ENCODE measurements at regions not wholly inside any gene's neighbourhood (a gene's known extent, or its start where the extent isn't known, plus 50 kb on each side); places are given as distances from the start of the nearest gene placed in this dataset.
A peak's percentile ranks its signal among the peaks of the same experiment; 100 is the strongest.
"Not testable (repeated sequence)": the region's sequence is repeated elsewhere in the genome, so short reads cannot be mapped to it uniquely, and the experiment has no call there.

DNA sequence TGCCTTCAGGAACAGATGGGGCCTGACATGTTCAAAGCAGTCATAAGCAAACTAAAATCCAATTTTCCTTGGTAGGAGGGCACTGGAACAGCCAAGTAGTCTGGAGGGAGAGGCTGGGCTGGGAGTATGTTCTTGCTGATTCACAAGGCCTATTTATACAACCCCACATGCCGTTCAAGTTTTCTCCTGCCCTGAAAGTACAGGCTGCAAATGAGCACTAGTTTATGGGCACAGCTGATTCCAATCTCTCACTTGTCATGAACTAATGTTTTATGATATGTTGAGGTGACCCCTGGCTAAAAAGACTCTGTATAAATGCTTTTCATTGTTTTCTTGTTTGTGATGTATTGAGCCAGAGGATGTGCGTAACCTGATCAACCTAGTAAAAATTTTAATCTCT lies 183.4 kb upstream of the SRD5A2 start:
- Mint-ChIP-seq H3K27ac (no peak overlapping the region), H3K4me3 (no peak overlapping the region), H3K4me1 (no peaks in the 10 kb centered on the region), H3K9me3 (peaks cover 0 to 7% of the 10 kb centered on the region in 2 donors), H3K27me3 (no peaks in the 10 kb centered on the region)
- ATAC-seq = no peak
- no peak for DNase-seq

DNA sequence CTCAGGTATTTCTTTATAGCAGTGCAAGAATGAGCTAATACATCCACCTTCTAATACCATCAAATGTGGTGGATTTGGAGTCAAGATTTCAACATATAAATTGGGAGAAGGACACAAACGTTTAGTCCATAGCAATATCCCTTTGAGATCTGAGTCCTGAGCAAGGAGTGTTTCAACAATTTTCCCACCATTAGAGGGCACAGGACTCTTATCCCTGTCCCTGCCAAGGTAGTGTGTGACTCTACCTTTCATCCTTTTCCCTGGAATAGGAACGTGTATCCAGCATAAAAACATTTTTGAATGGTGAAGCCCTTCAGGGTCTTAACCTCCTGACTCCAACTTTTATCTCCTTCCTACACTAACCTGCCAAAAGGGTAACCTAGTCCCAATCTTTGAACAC lies 181.3 kb upstream of the SRD5A2 start:
- Mint-ChIP-seq H3K9me3 (peaks cover 0 to 7% of the 10 kb centered on the region in 2 donors), H3K27me3 (no peaks in the 10 kb centered on the region), H3K4me1 (no peaks in the 10 kb centered on the region), H3K27ac (peak overlapping the region in 1 of 2 donors; percentile 30), H3K4me3 (no peak overlapping the region)
- DNase-seq (no peak), ATAC-seq (no peak)

DNA sequence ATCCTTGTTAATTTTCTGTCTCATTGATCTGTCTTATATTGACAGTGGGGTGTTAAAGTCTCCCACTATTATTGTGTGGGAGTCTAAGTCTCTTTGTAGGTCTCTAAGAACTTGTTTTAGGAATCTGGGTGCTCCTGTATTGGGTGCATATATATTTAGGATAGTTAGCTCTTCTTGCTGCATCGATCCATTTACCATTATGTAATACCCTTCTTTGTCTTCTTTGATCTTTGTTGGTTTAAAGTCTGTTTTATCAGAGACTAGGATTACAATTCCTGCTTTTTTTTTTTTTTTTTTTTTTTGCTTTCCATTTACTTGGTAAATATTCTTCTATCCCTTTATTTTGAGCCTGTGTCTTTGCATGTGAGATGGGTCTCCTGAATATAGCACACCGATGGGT lies 176.6 kb upstream of the SRD5A2 start:
- DNase-seq, H3K27ac Mint-ChIP-seq, H3K4me3 Mint-ChIP-seq, H3K4me1 Mint-ChIP-seq, ATAC-seq, H3K27me3 Mint-ChIP-seq: not testable (repeated sequence)
- peaks cover 14 to 20% of the 10 kb centered on the region in 2 donors for H3K9me3 Mint-ChIP-seq

DNA sequence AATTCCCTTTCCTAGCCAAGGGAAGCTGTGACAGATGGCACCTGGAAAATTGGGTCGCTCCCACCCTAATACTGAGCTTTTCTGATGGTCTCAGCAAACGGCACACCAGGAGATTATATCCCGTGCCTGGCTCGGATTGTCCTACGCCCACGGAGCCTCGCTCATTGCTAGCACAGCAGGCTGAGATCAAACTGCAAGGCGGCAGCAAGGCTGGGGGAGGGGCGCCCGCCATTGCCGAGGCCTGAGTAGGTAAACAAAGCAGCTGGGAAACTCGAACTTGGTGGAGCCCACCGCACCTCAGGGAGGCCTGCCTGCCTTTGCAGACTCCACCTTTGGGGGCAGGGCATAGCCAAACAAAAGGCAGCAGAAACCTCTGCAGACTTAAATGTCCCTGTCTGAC lies 168.0 kb upstream of the SRD5A2 start:
- ATAC-seq, H3K27ac Mint-ChIP-seq, H3K27me3 Mint-ChIP-seq, H3K4me1 Mint-ChIP-seq, DNase-seq, H3K4me3 Mint-ChIP-seq: not testable (repeated sequence)
- peaks cover 17 to 28% of the 10 kb centered on the region in 2 donors for H3K9me3 Mint-ChIP-seq

DNA sequence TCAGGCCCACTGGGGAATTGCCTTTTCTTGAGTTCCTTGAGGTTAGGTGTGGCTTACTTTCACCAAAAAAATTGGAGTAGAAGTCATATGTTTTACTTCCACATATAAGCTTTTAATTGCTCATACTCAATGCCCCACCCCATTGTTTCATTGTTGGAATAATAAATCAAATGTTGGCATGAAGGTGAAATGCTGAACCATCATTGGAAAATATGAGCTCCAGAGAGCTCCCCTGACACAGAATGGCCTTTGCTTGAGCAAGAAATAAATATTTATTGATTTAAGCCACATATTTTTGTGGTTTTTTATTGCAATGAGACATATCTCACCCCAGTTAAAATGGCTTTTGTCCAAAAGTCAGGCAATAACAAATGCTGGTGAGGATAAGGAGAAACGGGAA lies 167.3 kb upstream of the SRD5A2 start:
- Mint-ChIP-seq H3K4me1 (no peaks in the 10 kb centered on the region), H3K27me3 (no peaks in the 10 kb centered on the region), H3K27ac (no peak overlapping the region), H3K4me3 (no peak overlapping the region), H3K9me3 (peaks cover 15 to 27% of the 10 kb centered on the region in 2 donors)
- no peak for ATAC-seq
- no peak for DNase-seq

DNA sequence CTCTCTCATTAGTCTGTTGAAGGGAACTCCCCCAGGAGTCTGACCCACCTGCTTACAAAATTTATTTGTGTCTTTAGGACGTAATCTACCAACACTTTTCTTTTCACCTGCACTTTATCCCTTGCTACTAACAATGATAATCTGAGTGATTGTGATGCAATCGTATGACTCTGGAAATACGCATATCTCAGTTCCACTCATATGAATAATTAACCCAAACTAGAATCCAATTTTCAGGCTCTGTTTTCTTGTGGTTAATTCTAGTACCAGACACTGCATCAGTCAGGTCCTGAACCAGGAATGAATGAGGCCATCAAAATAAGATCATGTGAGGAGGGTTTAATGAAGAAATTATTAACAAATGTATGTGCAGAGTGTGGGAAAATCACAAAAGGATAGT lies 158.4 kb upstream of the SRD5A2 start:
- ATAC-seq (no peak), DNase-seq (no peak)
- Mint-ChIP-seq H3K4me3 (no peak overlapping the region), H3K4me1 (no peaks in the 10 kb centered on the region), H3K27me3 (no peaks in the 10 kb centered on the region), H3K9me3 (peaks cover 6% of the 10 kb centered on the region in 2 donors), H3K27ac (no peak overlapping the region)

DNA sequence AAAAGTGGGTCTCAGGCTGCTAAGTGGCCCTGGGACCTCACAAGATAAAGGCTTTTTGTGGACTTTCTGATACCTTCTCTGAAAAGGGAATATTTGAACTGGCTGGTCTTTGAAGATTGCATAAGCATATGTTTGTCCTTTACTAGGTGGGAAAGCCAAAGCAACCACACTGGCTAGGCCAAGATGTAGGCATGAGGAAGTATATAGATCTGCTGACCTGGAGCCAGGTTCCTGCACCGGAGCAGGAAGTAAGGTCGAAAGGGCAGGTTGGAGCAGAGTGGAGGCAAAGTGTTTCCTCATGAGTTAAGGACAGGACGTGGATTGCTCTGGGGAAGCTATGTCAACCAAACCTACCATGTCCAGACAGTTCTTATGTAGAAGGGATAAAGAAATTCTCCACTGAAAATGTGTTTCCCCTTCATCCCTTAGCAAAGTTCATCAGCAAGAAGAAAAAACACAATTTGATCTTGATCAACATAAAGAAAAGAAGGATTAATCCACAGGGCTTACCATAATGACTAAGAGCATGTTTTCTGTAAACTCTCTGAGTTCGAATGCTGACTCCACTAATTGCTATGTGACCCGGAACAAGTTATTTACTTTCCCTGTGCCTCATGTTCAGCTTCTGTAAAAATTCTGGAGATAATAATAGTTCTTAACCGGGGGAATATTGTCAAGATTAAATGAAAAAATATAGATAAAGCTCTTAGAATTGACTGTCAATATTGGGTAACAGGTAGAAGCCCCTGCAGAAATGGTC lies 156.1 kb upstream of the SRD5A2 start:
- ATAC-seq (no peak), DNase-seq (no peak)
- Mint-ChIP-seq H3K27me3 (no peaks in the 10 kb centered on the region), H3K4me1 (no peaks in the 10 kb centered on the region), H3K4me3 (no peak overlapping the region), H3K9me3 (peaks cover 0 to 6% of the 10 kb centered on the region in 2 donors), H3K27ac (no peak overlapping the region)

DNA sequence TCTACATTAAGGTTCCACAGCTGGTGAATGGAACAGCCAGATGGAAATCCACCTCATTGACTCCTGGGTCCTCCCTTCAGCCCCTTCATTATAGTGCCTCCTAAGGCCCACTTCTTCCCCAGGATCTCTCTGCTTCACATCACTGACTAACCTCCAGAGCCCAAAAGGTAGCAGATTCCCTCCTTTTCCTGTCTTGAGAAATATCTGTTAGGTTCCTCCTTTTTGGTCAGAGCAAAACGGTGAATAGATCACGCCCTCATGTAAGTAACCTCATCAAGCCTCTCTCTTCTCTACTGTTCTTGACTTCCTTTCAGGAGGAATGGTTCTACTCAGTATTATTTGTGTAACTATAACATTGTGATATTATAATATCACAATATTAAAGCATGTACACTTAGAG lies 155.0 kb upstream of the SRD5A2 start:
- Mint-ChIP-seq H3K27me3 (no peaks in the 10 kb centered on the region), H3K4me3 (no peak overlapping the region), H3K4me1 (no peaks in the 10 kb centered on the region), H3K27ac (no peak overlapping the region), H3K9me3 (peaks cover 0 to 6% of the 10 kb centered on the region in 2 donors)
- DNase-seq (no peak), ATAC-seq (no peak)

DNA sequence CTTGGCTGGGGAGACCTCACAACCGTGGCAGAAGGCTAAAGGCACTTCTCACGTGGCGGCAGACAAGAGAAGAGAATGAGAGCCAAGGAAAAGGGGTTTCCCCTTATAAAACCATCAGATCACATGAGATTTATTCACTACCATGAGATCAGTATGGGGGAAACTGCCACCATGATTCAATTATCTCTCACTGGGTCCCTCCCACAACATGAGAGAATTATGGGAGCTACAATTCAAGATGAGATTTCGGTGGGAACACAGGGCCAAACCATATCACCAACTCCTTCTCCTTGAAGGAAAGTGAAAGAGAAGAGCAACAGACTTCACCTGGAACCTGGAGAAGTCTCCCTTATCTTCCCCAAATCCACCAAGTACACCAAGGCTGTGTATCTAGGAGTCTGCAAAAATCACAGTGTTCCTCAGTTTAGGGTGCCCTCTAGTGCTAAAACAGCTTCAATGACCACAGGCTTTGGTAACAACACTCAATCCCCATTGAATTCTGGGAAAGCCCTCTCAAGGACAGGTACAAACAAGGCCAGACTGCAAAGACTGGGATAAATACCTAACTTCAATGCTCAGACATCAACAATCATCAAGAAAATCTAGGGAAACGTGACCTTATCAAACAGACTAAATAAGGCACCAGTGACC lies 148.8 kb upstream of the SRD5A2 start:
- H3K27me3 Mint-ChIP-seq = peaks cover 6% of the 10 kb centered on the region
- H3K27ac Mint-ChIP-seq = no peak overlapping the region
- no peak for DNase-seq
- H3K9me3 Mint-ChIP-seq = peaks cover 0 to 13% of the 10 kb centered on the region in 2 donors
- ATAC-seq = no peak
- no peak overlapping the region for H3K4me3 Mint-ChIP-seq
- no peaks in the 10 kb centered on the region for H3K4me1 Mint-ChIP-seq

DNA sequence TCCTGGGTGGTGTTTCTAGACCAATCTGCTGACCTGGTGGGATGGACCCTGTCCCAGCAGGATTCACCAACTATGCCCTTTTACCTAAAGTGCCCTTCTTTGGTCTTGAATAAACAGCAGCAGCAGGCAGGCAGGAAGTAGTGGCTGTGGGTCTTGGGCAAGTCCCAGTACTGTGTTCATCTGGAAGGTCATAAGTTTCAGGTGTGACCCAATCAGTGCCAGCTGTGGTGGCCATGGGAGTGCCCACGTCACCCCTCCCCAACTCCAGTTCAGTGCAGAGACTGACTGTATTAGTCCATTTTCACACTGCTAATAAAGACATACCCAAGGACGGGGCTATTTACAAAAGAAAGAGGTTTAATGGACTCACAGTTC lies 148.3 kb upstream of the SRD5A2 start:
- Mint-ChIP-seq H3K27me3 (peaks cover 6% of the 10 kb centered on the region), H3K9me3 (peaks cover 0 to 13% of the 10 kb centered on the region in 2 donors), H3K27ac (no peak overlapping the region), H3K4me1 (no peaks in the 10 kb centered on the region), H3K4me3 (no peak overlapping the region)
- no peak for DNase-seq
- no peak for ATAC-seq

DNA sequence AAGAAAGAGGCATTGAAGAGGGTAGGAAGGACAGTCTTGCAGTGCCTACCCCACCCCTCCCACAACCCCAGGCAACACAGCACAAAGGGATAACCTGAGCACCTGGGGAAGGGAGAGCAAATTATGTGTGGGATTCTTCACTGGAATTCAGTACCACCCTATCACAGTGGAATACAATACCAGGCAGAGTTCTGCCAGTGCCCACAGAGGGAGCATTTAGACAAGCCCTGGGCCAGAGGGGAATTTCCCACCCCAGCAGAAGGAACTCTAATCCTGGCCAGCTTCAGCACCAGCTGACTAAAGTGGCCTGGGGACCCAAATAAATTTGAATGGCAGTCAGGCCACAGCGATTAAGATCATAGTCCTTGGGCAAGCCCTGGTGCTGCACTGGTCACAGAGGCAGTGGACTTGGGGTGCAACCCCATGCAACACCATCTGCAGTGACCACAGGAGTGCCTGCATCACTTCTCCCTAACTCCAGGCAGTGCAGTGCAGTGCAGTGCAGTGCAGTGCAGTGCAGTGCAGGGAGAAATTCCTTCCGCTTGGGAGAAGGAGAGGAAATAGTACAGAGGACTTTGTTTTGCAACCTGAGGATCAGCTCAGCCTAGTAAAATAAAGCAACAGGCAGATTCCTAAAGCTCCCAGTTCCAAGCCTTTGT lies 147.8 kb upstream of the SRD5A2 start:
- H3K9me3 Mint-ChIP-seq = peaks cover 0 to 13% of the 10 kb centered on the region in 2 donors
- H3K27ac Mint-ChIP-seq = no peak overlapping the region
- H3K27me3 Mint-ChIP-seq = peaks cover 6% of the 10 kb centered on the region
- H3K4me3 Mint-ChIP-seq = no peak overlapping the region
- H3K4me1 Mint-ChIP-seq = no peaks in the 10 kb centered on the region
- ATAC-seq = no peak
- no peak for DNase-seq

DNA sequence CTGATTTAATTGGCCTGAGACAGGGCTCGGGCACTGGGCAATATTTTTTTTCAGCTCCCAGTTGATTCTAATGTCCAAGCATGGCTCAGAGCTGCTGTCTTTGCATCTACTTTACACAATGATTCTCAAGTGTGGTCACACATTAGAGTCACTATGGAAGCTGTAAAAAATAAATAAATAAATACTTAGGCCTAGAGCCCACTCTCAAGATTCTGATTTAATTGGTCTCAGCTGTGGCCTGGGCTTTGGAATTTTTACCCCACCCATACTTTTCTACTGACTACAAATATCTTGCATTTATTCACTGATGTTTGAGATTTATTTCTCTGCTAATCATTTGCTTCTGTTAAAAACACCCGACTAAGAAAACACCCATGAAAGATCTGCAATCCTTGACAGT lies 145.7 kb upstream of the SRD5A2 start:
- no peak overlapping the region for H3K4me3 Mint-ChIP-seq
- ATAC-seq = no peak
- peaks cover 0 to 7% of the 10 kb centered on the region in 2 donors for H3K9me3 Mint-ChIP-seq
- no peaks in the 10 kb centered on the region for H3K4me1 Mint-ChIP-seq
- DNase-seq = no peak
- peaks cover 6% of the 10 kb centered on the region for H3K27me3 Mint-ChIP-seq
- no peak overlapping the region for H3K27ac Mint-ChIP-seq

DNA sequence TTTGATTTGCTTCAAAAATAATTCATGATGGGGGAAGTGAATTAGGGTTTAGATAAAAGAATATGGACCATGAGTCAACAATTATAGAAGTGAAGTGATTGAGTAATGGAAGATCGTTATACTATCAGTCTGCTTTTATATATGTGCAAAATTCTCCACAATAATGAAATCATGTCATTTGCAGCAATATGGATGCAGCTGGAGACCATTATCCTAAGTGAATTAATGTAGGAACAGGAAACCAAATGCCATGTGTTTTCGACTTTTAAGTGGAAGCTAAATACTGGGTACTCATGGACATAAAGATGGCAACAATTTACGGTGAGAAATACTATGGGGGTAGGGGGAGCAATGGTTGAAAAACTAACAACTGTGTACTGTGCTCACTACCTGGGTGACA lies 144.7 kb upstream of the SRD5A2 start:
- no peak for DNase-seq
- Mint-ChIP-seq H3K4me3 (no peak overlapping the region), H3K27ac (no peak overlapping the region), H3K9me3 (peaks cover 0 to 6% of the 10 kb centered on the region in 2 donors), H3K4me1 (no peaks in the 10 kb centered on the region), H3K27me3 (peaks cover 6% of the 10 kb centered on the region)
- no peak for ATAC-seq

DNA sequence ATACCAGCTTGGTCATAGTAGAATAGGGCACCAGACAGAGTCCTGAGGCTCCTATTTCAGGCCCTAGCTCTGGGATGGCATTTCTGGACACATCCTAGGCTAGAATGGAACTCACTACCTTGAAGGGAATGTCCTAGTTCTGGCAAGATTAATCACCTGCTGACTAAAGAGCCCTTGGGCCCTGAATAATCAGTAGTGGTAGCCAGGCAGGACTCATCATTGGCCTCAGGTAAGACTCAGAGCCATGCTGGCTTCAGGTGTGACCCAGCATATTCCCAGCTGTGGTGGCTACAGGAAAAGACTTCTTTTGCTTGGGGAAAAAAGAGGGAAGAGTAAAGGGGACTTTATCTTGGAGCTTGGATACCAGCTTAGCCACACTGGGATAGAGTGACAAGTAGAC lies 131.0 kb upstream of the SRD5A2 start:
- Mint-ChIP-seq H3K4me3 (no peak overlapping the region), H3K27me3 (no peaks in the 10 kb centered on the region), H3K9me3 (peaks cover 0 to 6% of the 10 kb centered on the region in 2 donors), H3K27ac (no peak overlapping the region), H3K4me1 (no peaks in the 10 kb centered on the region)
- no peak for ATAC-seq
- DNase-seq = no peak

DNA sequence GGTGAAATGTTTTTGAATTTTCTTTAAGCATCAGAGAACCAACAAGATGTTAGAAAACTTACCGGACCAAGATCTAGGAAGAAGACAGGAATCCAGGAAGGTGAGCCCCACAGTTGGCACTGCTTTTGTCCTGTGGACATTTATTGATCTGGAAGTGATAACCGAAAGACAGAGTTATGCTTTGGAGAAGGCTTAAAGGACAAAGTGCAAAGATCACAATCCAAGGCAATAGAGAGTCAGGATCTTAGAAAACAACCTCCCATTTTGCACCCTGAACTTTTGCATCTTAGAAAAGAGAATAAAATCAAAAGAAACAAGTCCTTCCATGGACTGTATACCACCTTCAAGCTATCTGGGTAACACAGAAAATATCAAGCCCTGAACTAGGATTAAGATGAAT lies 129.4 kb upstream of the SRD5A2 start:
- DNase-seq (no peak), ATAC-seq (no peak)
- H3K4me3 Mint-ChIP-seq = no peak overlapping the region
- peaks cover 0 to 6% of the 10 kb centered on the region in 2 donors for H3K9me3 Mint-ChIP-seq
- no peak overlapping the region for H3K27ac Mint-ChIP-seq
- no peaks in the 10 kb centered on the region for H3K4me1 Mint-ChIP-seq
- no peaks in the 10 kb centered on the region for H3K27me3 Mint-ChIP-seq

DNA sequence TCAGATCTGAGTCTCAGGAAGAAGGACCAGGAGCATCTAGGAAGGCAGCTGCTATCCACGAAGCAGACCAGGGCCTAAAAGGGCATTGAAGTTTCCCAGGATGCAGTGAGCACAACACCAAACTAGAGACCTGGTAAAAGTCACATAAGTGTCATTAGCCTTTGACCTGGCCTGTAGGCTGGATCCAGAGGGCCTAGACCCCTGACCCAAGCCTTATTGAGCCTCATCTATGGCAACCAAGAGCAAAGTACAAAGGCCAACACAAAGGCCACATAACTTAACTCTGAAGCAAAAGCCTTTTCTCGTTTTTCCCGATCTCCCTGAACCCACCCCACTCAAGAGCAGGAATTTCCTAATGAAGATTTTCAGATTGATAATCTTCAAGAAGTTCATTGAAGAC lies 127.3 kb upstream of the SRD5A2 start:
- H3K4me1 Mint-ChIP-seq = no peaks in the 10 kb centered on the region
- no peak overlapping the region for H3K27ac Mint-ChIP-seq
- no peak overlapping the region for H3K4me3 Mint-ChIP-seq
- peaks cover 9% of the 10 kb centered on the region for H3K27me3 Mint-ChIP-seq
- peaks cover 0 to 11% of the 10 kb centered on the region in 2 donors for H3K9me3 Mint-ChIP-seq
- no peak for DNase-seq
- ATAC-seq = no peak
